ENCODE measurements at regions not wholly inside any gene's neighbourhood (a gene's known extent, or its start where the extent isn't known, plus 50 kb on each side); places are given as distances from the start of the nearest gene placed in this dataset.

- no peak for TF ChIP-seq BACH2 (CRISPR knock-in tag; IDR thresholded peaks at IDR 0.05; ENCODE audit: borderline replicate concordance)
- no peak for TF ChIP-seq TOX (CRISPR knock-in tag; IDR thresholded peaks at IDR 0.05; ENCODE audit: borderline replicate concordance)
- TF ChIP-seq ZNF70 (CRISPR knock-in tag; IDR thresholded peaks at IDR 0.05): no peak
- no peak for TF ChIP-seq ZNF565 (CRISPR knock-in tag; conservative IDR thresholded peaks at IDR 0.05; ENCODE audit: low read depth)
- TF ChIP-seq ZFP30 (CRISPR knock-in tag; IDR thresholded peaks at IDR 0.05): no peak
- TF ChIP-seq CSRNP3 (CRISPR knock-in tag; IDR thresholded peaks at IDR 0.05): no peak
- no peak for TF ChIP-seq GLIS3 (CRISPR knock-in tag; IDR thresholded peaks at IDR 0.05)
- no peak for TF ChIP-seq TCF4 (CRISPR knock-in tag; IDR thresholded peaks at IDR 0.05; ENCODE audit: borderline replicate concordance)
- TF ChIP-seq TSHZ2 (CRISPR knock-in tag; IDR thresholded peaks at IDR 0.05): no peak
- no peak for TF ChIP-seq PATZ1 (CRISPR knock-in tag; IDR thresholded peaks at IDR 0.05; ENCODE audit: borderline replicate concordance)
- no peak for TF ChIP-seq ZC3H10 (CRISPR knock-in tag; IDR thresholded peaks at IDR 0.05)
- no peak for ATAC-seq
These were observed 94.2 kb downstream of the PRKAB2 start for GRCh38 chr1:147077936-147078605.

- no peak for ATAC-seq
- TF ChIP-seq ZFP3 (CRISPR knock-in tag; IDR thresholded peaks at IDR 0.05): no peak
- TF ChIP-seq POU6F1 (CRISPR knock-in tag; IDR thresholded peaks at IDR 0.05; ENCODE audit: borderline replicate concordance, low read depth): no peak
- TF ChIP-seq PATZ1 (CRISPR knock-in tag; IDR thresholded peaks at IDR 0.05; ENCODE audit: borderline replicate concordance): no peak
- no peak for TF ChIP-seq BACH2 (CRISPR knock-in tag; IDR thresholded peaks at IDR 0.05; ENCODE audit: borderline replicate concordance)
- no peak for TF ChIP-seq TSHZ2 (CRISPR knock-in tag; IDR thresholded peaks at IDR 0.05)
- no peak for TF ChIP-seq PPARA (CRISPR knock-in tag; IDR thresholded peaks at IDR 0.05; ENCODE audit: borderline replicate concordance)
- TF ChIP-seq ISL1 (CRISPR knock-in tag; IDR thresholded peaks at IDR 0.05): no peak
These were observed 94.7 kb downstream of the PRKAB2 start for GRCh38 chr1:147077523-147077922.

- no peak for ATAC-seq
- TF ChIP-seq TCF4 (CRISPR knock-in tag; IDR thresholded peaks at IDR 0.05; ENCODE audit: borderline replicate concordance) (no peak), ESRRG (CRISPR knock-in tag; IDR thresholded peaks at IDR 0.05) (no peak), CSDC2 (CRISPR knock-in tag; IDR thresholded peaks at IDR 0.05) (no peak), ZC3H10 (CRISPR knock-in tag; IDR thresholded peaks at IDR 0.05) (no peak), ISL1 (CRISPR knock-in tag; IDR thresholded peaks at IDR 0.05) (no peak), CREB5 (CRISPR knock-in tag; IDR thresholded peaks at IDR 0.05; ENCODE audit: low read depth) (no peak)
These were observed 95.2 kb downstream of the PRKAB2 start for GRCh38 chr1:147077081-147077480.

Data from SK-N-SH treated with all-trans-retinoic acid at 6 μM for 48 hours (cell line).